T47D (cell line): ENCODE measurements at regions not wholly inside any gene's neighbourhood (a gene's known extent, or its start where the extent isn't known, plus 50 kb on each side); places are given as distances from the start of the nearest gene placed in this dataset.

Experiments used
- DNase-seq, 2 experiments: peaks; one replicate each; pipeline versions ENCODE4 v3.0.0 to v3.0.0-alpha.2; 2011 to 2012; ENCODE audit warnings: low read depth in 1 of 2, low spot score in 1 of 2
- JUND ChIP-seq: IDR thresholded peaks from 2 replicates; pipeline ENCODE4 v1.6.1; 2012; ENCODE audit warnings: low read depth
- in situ Hi-C: cut with HindIII; loops from 2 replicates; pipeline ENCODE4 v1.10.0; 2016; ENCODE audit warnings: low sequenced_read_pairs, low pct_unique_long_range_greater_than_20kb

DNA sequence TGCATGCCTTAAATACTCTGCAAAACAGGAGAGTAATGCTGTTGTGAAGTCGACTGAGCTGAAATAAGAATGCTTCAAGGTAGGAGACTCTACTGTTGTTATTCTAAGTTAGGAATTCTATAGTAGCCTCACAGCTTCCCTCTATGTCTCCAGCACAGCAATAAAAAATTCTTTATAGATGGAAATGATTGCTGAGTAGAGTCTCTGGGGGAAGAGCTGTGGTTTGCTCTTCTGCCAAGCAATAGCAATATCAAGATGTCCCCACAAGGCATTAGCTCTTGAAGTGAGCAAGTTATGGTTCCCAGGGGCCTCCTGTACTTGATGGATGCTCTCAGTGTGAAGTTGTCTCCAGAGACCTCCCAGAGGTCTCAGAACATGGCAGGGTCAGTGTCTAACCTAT lies 880.6 kb upstream of the FRG1 start:
- no peak for DNase-seq
- in situ Hi-C loops, result no loop called here
- no peak for TF ChIP-seq JUND

DNA sequence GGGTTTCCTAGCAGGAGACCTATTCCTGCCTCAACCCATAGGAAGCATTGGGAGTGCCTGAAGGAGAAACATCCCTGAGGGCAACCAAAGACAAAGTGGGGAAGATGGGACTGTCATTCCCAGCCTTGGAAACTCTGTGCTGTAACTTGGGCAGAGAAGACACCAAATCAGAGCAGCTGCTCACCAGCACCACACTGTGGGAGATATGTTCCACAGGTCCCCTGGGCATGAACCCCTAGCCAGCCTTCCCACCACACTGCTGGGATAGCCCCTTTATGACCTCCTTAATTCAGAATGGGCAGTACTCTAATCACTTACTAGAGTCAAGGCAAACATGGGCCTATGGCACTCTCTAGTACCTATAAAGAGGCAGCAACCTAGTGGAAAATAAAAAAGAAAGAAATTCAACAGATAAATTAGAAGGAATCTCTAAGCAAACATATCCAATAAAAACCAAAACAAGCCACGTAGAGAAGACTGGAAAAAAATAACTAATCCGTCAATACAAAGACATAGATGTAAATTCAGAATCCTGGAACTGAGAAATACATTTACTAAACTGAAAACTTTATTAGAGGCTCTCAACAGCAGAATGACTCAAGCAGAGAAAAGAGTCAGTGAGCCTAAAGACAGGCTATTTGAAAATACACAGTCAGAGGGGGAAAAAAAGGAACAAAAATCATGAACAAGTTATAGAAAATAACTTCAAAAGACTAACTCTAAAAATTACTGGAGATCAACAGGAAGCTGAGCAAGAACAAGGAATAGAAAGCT lies 878.4 kb upstream of the FRG1 start:
- TF ChIP-seq JUND, result no peak
- DNase-seq, result no peak
- in situ Hi-C loops, result no loop called here

DNA sequence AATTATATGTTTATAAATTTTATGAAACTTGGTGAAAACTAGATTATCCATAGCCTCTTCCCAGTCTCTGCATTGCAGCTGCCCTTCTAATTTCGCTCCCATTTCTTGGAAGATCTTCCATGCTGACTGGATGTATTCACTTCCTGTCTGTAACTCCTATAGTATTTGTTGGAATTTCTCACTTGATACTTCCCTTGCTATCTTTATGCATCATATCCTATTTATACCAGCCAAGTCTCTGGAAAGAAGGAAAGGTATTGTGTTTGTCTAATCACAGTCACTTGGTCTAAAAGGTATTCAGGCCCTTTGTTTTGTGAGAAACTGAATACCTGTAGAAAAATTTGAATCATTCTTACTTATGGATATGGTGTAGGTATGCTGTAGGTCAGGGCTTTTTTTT lies 870.9 kb upstream of the FRG1 start:
- in situ Hi-C loops, result no loop called here
- no peak for TF ChIP-seq JUND
- no peak for DNase-seq

DNA sequence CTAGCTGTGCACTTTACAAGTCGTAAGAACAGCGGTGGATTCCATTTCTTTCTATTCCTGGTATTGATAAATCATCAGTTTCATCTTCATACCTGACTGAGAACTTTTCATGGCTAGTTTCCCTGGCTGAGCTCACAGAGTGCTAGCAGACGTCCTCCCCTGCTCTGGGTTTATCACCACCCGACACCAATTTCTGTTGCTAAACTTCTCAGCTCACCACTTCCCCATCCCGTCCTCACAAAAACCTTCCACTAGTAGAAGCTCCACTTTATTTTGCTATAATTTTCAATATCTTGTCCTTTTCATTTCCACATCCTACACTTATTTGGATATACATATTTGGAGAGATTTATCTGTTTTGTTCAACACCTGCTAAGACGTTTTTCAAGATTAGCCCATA lies 869.4 kb upstream of the FRG1 start:
- no peak for TF ChIP-seq JUND
- DNase-seq, result no peak
- in situ Hi-C loops, result no loop called here

GRCh38 chr4:189073739-189074138 lies 866.9 kb upstream of the FRG1 start:
- no peak for TF ChIP-seq JUND
- no peak for DNase-seq
- in situ Hi-C loops, result no loop called here

GRCh38 chr4:189081826-189082225 lies 858.8 kb upstream of the FRG1 start:
- TF ChIP-seq JUND, result no peak
- in situ Hi-C loops, result no loop called here
- no peak for DNase-seq

GRCh38 chr4:189083769-189084168 lies 856.9 kb upstream of the FRG1 start:
- no peak for DNase-seq
- in situ Hi-C loops, result no loop called here
- no peak for TF ChIP-seq JUND

DNA sequence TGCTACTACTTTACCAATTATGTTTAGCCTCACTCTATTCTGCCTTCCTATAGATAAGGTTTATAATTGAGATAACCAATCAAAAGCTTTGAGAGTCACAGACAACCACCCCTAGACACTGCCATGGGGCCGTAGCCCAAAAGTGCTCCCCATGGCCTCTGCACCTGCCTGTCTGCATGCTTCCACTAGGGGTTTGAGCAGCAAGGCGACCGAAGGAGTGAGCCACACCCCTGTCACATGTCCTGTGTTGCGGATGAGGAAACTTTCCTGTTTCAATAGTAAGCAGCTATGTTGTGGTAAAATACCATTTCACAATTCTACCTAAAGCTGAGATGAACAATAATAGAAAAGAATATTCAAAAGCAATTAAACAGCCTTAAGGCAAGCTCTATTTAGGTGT lies 856.0 kb upstream of the FRG1 start:
- in situ Hi-C loops, result no loop called here
- TF ChIP-seq JUND, result no peak
- DNase-seq, result peak in 1 of 2 experiments; percentile 15

- no peak for TF ChIP-seq JUND
- no peak for DNase-seq
- in situ Hi-C loops, result no loop called here
Measured at GRCh38 chr4:189087971-189088370, 852.7 kb upstream of the FRG1 start.

DNA sequence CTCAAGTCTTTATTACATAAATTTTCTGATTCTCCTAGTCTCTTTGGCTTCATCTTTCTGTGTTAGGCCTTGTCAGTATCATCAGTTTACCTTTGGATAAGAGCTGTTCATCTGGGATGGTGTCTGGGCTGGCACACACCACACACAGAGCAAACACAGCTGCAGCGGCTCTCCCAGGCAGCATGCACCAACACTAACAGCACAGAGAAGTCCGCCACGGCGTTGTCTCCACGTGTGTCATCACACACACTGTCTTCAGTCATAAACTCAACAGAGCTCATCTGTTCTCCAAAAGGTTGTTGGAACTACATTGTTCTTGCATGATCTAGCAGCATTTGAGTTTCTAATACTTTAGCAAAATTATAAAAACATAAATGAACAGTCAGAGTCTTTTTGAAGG lies 851.9 kb upstream of the FRG1 start:
- in situ Hi-C loops, result no loop called here
- DNase-seq, result peak in 1 of 2 experiments; percentile 16
- no peak for TF ChIP-seq JUND

DNA sequence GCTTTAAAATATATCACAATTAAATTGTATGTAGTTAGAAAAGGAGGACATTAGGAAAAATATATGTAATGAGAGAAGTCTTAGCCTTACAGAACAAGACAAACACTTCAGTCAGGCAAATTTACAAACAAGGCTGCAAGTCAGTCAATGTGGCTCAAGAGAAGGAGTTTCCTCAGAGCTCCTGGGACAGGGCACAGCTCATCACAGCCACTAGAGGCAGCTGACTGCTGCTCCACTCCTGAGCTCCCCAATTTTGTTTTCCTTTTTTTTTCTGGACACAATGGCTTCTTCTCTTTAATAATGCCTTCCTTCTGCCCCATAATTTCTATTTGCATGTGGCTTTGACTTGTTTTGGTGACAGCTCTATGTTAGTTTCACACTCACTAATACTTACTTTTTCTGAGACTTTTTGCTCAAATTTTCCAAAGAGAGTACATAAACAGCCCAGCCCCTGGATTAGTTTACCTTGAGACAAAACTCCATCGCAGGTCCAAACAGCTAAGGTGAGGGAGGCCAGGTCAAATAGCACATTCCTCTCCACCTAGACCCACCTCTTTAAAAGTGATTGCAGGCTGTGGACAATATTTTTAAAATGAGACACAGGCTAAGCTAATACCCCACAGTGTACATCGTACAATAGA lies 850.4 kb upstream of the FRG1 start:
- peak in 1 of 2 experiments; percentile 58 for DNase-seq
- no peak for TF ChIP-seq JUND
- in situ Hi-C loops, result no loop called here

GRCh38 chr4:189092581-189092980 lies 848.1 kb upstream of the FRG1 start:
- DNase-seq, result peak in 1 of 2 experiments; percentile 40
- TF ChIP-seq JUND, result no peak
- in situ Hi-C loops, result no loop called here

- no peak for TF ChIP-seq JUND
- DNase-seq, result no peak
- in situ Hi-C loops, result no loop called here
Measured at GRCh38 chr4:189096108-189096507, 844.6 kb upstream of the FRG1 start.

DNA sequence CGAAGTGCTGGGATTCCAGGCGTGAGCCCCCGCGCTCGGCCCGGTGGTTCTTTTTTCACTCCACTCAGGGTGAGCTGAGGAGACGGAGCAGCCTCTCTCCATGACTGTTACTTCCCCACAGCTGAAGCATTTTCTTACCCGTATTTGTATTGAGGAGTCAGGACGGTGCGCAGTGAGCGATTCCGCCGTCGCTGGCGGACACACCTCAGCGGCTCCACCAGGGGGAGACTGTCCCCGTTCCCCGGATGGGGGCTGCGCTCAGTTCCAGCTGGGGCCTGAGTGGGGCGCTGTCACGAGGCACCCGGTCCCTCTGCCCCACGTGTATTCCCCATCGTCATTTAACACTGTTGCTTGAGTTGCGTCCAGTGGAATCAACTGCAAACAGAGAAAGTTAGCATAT lies 844.0 kb upstream of the FRG1 start:
- no peak for DNase-seq
- in situ Hi-C loops, result no loop called here
- TF ChIP-seq JUND, result no peak
